ENCODE measurements at regions not wholly inside any gene's neighbourhood (a gene's known extent, or its start where the extent isn't known, plus 50 kb on each side); places are given as distances from the start of the nearest gene placed in this dataset.

GRCh38 chr15:92711457-92711831, 55.9 kb upstream of the FAM174B start (continued):
- TF ChIP-seq TCF12 (IDR thresholded peaks at IDR 0.05; ENCODE audit: low read depth, low read length) (no peak), EGR1 (IDR thresholded peaks at IDR 0.05; ENCODE audit: borderline replicate concordance, low read depth, low read length) (no peak), MAFK (IDR thresholded peaks at IDR 0.05; ENCODE audit: low read depth, low read length) (no peak), CBX5 (IDR thresholded peaks at IDR 0.05; ENCODE audit: low read depth, low read length) (no peak), RXRA (IDR thresholded peaks at IDR 0.05; ENCODE audit: insufficient read depth, low read depth, low read length) (no peak), SP1 (IDR thresholded peaks at IDR 0.05; ENCODE audit: low read depth, low read length) (no peak), EZH2 (IDR thresholded peaks at IDR 0.05; ENCODE audit: low read depth, low read length, severe bottlenecking) (peak; percentile 49), POLR2AphosphoS5 (IDR thresholded peaks at IDR 0.05; ENCODE audit: low read depth, low read length) (no peak), HDAC6 (IDR thresholded peaks at IDR 0.05; ENCODE audit: low read depth, low read length) (no peak), TAF7 (optimal IDR thresholded peaks at IDR 0.05; ENCODE audit: borderline replicate concordance, low read depth, low read length) (no peak), HDAC2 (IDR thresholded peaks at IDR 0.05; ENCODE audit: borderline replicate concordance in 1 of 2, low read depth in 2 of 2, low read length in 2 of 2) (no peak), CHD2 (IDR thresholded peaks at IDR 0.05; ENCODE audit: low read length) (no peak), ATF2 (IDR thresholded peaks at IDR 0.05; ENCODE audit: low read length) (no peak), KDM4A (IDR thresholded peaks at IDR 0.05; ENCODE audit: low read depth, low read length, severe bottlenecking) (peak; percentile 73), USF2 (IDR thresholded peaks at IDR 0.05; ENCODE audit: low read length) (no peak), PHF8 (conservative IDR thresholded peaks at IDR 0.05; ENCODE audit: low read depth, low read length) (0 out of 2 replicates have a peak, but pooled peaks have one; percentile 8), YY1 (IDR thresholded peaks at IDR 0.05; ENCODE audit: low read depth, low read length) (no peak), POLR2A (IDR thresholded peaks at IDR 0.05; ENCODE audit: control extremely low read depth in 1 of 2, low read depth in 2 of 2, low read length in 2 of 2) (no peak), SRF (IDR thresholded peaks at IDR 0.05; ENCODE audit: low read depth, low read length) (no peak), KDM5A (IDR thresholded peaks at IDR 0.05; ENCODE audit: low read length) (no peak), NRF1 (IDR thresholded peaks at IDR 0.05; ENCODE audit: low read depth, low read length) (no peak), ZNF274 (IDR thresholded peaks at IDR 0.05; ENCODE audit: borderline replicate concordance, extremely low read depth, low read length) (no peak), CEBPB (IDR thresholded peaks at IDR 0.05; ENCODE audit: low read depth, low read length) (no peak), RBBP5 (IDR thresholded peaks at IDR 0.05; ENCODE audit: borderline replicate concordance, low read depth, low read length) (no peak), SAP30 (IDR thresholded peaks at IDR 0.05; ENCODE audit: insufficient read depth, insufficient replicate concordance, low read length) (no peak)
